ENCODE measurements at regions not wholly inside any gene's neighbourhood (a gene's known extent, or its start where the extent isn't known, plus 50 kb on each side); places are given as distances from the start of the nearest gene placed in this dataset.

DNA sequence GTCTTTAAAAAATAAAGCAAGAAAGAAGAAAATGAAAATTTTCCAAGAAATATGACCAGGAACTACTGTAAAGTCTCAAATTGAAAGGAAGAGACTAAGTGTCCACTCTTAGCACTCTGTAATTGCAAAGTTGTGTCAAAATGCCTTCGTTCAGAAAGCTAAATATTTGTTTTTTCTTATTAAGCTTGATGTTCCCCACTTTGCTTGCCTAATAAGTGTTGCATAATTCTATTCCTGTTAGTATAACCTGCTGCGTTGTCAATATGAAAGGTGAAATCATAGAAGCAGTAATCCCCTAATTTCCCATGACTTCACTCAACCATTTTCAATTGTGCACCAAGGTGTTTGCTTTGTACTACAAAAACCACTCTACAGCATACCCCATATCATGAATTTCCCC is 442.9 kb upstream of the CTSO start:
- 89 to 100% methylated on average over 1 to 2 of the region's 2 CpGs for WGBS, 2 experiments (ENCODE audit: insufficient coverage in 1 of 2, insufficient read length in 1 of 2)
- Histone ChIP-seq H3K9ac (ENCODE audit: extremely low read depth, low read length, poor library complexity, severe bottlenecking) (no peak overlapping the region), H3K4me3 (ENCODE audit: low read length) (no peak overlapping the region), H3K27me3 (ENCODE audit: control insufficient read depth, insufficient read depth, low read length, poor library complexity, severe bottlenecking) (no peaks in the 10 kb centered on the region), H3K36me3 (ENCODE audit: control insufficient read depth, insufficient read depth, low read length) (no peaks in the 10 kb centered on the region), H3K4me1 (ENCODE audit: control insufficient read depth, insufficient read depth, low read length) (no peaks in the 10 kb centered on the region), H3K27ac (ENCODE audit: low read depth, low read length) (no peak overlapping the region), H3K9me3 (ENCODE audit: control insufficient read depth, low read length) (peaks cover 7% of the 10 kb centered on the region)
- no peak overlapping the region for H3K27ac Mint-ChIP-seq
- no peaks in the 10 kb centered on the region for H3K27me3 Mint-ChIP-seq (ENCODE audit: insufficient read depth)
- DNase-seq = no peak
- TF ChIP-seq, protein P1, sequence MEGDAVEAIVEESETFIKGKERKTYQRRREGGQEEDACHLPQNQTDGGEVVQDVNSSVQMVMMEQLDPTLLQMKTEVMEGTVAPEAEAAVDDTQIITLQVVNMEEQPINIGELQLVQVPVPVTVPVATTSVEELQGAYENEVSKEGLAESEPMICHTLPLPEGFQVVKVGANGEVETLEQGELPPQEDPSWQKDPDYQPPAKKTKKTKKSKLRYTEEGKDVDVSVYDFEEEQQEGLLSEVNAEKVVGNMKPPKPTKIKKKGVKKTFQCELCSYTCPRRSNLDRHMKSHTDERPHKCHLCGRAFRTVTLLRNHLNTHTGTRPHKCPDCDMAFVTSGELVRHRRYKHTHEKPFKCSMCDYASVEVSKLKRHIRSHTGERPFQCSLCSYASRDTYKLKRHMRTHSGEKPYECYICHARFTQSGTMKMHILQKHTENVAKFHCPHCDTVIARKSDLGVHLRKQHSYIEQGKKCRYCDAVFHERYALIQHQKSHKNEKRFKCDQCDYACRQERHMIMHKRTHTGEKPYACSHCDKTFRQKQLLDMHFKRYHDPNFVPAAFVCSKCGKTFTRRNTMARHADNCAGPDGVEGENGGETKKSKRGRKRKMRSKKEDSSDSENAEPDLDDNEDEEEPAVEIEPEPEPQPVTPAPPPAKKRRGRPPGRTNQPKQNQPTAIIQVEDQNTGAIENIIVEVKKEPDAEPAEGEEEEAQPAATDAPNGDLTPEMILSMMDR (conservative IDR thresholded peaks at IDR 0.05) = no peak
- no peak overlapping the region for H3K4me3 Mint-ChIP-seq
- peaks cover 6% of the 10 kb centered on the region for H3K4me1 Mint-ChIP-seq
- peaks cover 2% of the 10 kb centered on the region for H3K36me3 Mint-ChIP-seq (ENCODE audit: low read depth)
- H3K9me3 Mint-ChIP-seq = peaks cover 16% of the 10 kb centered on the region

DNA sequence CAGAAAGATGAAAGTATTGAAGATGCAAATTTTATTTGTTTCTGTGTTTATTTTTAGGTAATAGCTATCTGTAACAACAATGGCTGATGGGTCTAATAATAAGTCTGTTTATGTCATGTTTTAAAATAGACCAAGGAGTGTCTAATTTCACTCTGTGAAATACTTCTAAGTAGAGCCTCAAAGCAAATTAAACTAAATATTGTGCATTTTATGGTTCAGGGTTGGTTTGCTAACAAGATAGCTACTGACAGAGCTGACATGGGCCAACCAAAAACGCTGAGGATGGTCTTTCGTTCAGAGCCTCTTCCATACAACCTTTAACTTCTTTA is 437.6 kb upstream of the CTSO start:
- TF ChIP-seq, protein P1 (conservative IDR thresholded peaks at IDR 0.05) = no peak
- DNase-seq = no peak

DNA sequence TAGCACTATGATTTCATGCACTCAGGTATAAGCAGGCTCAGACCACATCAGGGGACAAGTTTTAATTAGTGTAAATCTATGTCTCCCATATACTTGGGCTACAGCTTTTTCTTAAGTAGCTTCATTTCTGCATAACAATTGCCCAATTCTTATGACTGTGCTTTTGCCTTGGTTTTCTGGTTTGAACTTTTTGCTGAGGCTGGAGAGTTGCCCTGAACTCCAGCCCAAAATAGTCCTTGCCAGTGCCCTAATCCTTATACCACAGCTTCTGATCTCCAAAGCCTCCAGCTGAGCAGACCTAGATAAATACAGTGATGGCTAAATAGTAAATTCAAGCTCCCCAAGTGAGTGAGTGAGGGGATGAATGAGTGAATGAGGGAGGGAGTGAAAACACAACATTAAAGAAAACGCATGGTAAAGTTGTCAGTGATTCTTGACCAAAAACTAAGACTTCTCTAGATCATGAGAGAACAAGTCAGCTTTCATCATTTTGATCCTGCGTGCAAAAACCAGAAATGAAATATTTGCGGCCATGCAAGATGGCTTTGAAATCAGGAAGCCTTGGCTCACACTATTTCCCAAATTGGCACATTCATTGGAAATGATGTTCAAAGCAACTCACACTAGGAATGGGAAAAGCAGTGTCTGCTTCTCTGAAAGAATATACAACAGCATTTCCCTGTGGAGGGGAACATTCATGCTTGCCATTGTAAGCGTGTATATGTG is 437.1 kb upstream of the CTSO start:
- Mint-ChIP-seq H3K9me3 (peaks cover 16% of the 10 kb centered on the region), H3K4me1 (peaks cover 21% of the 10 kb centered on the region), H3K27ac (no peak overlapping the region), H3K36me3 (ENCODE audit: low read depth) (peaks cover 2% of the 10 kb centered on the region), H3K27me3 (ENCODE audit: insufficient read depth) (no peaks in the 10 kb centered on the region), H3K4me3 (no peak overlapping the region)
- Histone ChIP-seq H3K9ac (ENCODE audit: extremely low read depth, low read length, poor library complexity, severe bottlenecking) (no peak overlapping the region), H3K4me1 (ENCODE audit: control insufficient read depth, insufficient read depth, low read length) (peaks cover 2% of the 10 kb centered on the region), H3K4me3 (ENCODE audit: low read length) (no peak overlapping the region), H3K9me3 (ENCODE audit: control insufficient read depth, low read length) (peaks cover 7% of the 10 kb centered on the region), H3K27ac (ENCODE audit: low read depth, low read length) (no peak overlapping the region), H3K36me3 (ENCODE audit: control insufficient read depth, insufficient read depth, low read length) (no peaks in the 10 kb centered on the region), H3K27me3 (ENCODE audit: control insufficient read depth, insufficient read depth, low read length, poor library complexity, severe bottlenecking) (no peaks in the 10 kb centered on the region)
- no peak for DNase-seq
- TF ChIP-seq, protein P1 (conservative IDR thresholded peaks at IDR 0.05) = no peak
- 90 to 93% methylated on average over 3 to 4 of the region's 4 CpGs for WGBS, 2 experiments (ENCODE audit: insufficient coverage in 1 of 2, insufficient read length in 1 of 2)

More for the DNA sequence above, 437.6 kb upstream of the CTSO start:
- 90% methylated on average over 2 of the region's 2 CpGs; no CpG with 5 or more reads in 1 of the 2 experiments for WGBS, 2 experiments (ENCODE audit: insufficient coverage in 1 of 2, insufficient read length in 1 of 2)
- Mint-ChIP-seq H3K9me3 (peaks cover 16% of the 10 kb centered on the region), H3K4me3 (no peak overlapping the region), H3K4me1 (peaks cover 21% of the 10 kb centered on the region), H3K27me3 (ENCODE audit: insufficient read depth) (no peaks in the 10 kb centered on the region), H3K27ac (no peak overlapping the region), H3K36me3 (ENCODE audit: low read depth) (peaks cover 2% of the 10 kb centered on the region)
- Histone ChIP-seq H3K4me1 (ENCODE audit: control insufficient read depth, insufficient read depth, low read length) (peaks cover 2% of the 10 kb centered on the region), H3K36me3 (ENCODE audit: control insufficient read depth, insufficient read depth, low read length) (no peaks in the 10 kb centered on the region), H3K27ac (ENCODE audit: low read depth, low read length) (no peak overlapping the region), H3K9ac (ENCODE audit: extremely low read depth, low read length, poor library complexity, severe bottlenecking) (no peak overlapping the region), H3K9me3 (ENCODE audit: control insufficient read depth, low read length) (peaks cover 7% of the 10 kb centered on the region), H3K4me3 (ENCODE audit: low read length) (no peak overlapping the region), H3K27me3 (ENCODE audit: control insufficient read depth, insufficient read depth, low read length, poor library complexity, severe bottlenecking) (no peaks in the 10 kb centered on the region)
